Nephron (organoid): ENCODE measurements at regions not wholly inside any gene's neighbourhood (a gene's known extent, or its start where the extent isn't known, plus 50 kb on each side); places are given as distances from the start of the nearest gene placed in this dataset.

ENCODE experiments used
- H3K27ac Mint-ChIP-seq, 3 experiments: 2 replicates each; pipeline ENCODE4 v1.8.0; 2020; ENCODE audit warnings: mixed read lengths in 3 of 3, mild to moderate bottlenecking in 2 of 3, moderate library complexity in 1 of 3
- H3K27me3 Mint-ChIP-seq: 2 replicates; pipeline ENCODE4 v1.8.0; 2021; ENCODE audit warnings: low read depth, mild to moderate bottlenecking, moderate library complexity, mixed read lengths
- H3K36me3 Mint-ChIP-seq: 2 replicates; pipeline ENCODE4 v1.8.0; 2020; ENCODE audit warnings: low read depth, mixed read lengths
- H3K4me1 Mint-ChIP-seq: 2 replicates; pipeline ENCODE4 v1.8.0; 2020; ENCODE audit warnings: mixed read lengths
- H3K4me3 Mint-ChIP-seq, 3 experiments: 2 replicates each; pipeline ENCODE4 v1.8.0; 2020; ENCODE audit warnings: mild to moderate bottlenecking in 3 of 3, mixed read lengths in 3 of 3, moderate library complexity in 2 of 3
- H3K9me3 Mint-ChIP-seq: 2 replicates; pipeline ENCODE4 v1.8.0; 2020; ENCODE audit warnings: mixed read lengths
- CTCF ChIP-seq, 3 experiments: fragments of 200-600 bp; sonication (generic); IDR thresholded peaks; one replicate each; pipeline ENCODE4 v1.5.0; 2021; ENCODE audit warnings: antibody characterized with exemption in 3 of 3; ENCODE audit not compliant: unreplicated experiment in 3 of 3

DNA sequence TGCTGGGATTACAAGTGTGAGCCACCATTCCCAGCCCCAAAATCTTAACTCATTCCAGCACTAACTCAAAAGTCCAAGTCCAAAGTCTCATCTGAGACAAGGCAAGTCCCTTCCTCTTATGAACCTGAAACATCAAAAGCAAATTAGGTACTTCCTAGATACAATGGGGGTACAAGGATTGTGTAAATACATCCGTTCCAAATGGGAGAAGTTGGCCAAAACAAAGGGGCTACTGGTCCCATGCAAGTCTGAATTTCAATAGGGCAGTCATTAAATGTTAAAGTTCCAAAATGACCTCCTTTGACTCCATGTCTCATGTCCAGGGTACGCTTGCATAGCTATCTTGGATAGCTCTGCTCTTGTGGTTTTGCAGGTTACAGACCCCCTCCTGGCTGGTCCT lies 94.7 kb upstream of the PPM1H start:
- Mint-ChIP-seq H3K4me3 (no peak overlapping the region), H3K27ac (no peak overlapping the region)

GRCh38 chr12:63028951-63029350 lies 94.0 kb upstream of the PPM1H start:
- Mint-ChIP-seq H3K36me3 (no peaks in the 10 kb centered on the region), H3K27me3 (no peaks in the 10 kb centered on the region), H3K4me3 (no peak overlapping the region), H3K9me3 (peaks cover 4% of the 10 kb centered on the region), H3K4me1 (peaks cover 6% of the 10 kb centered on the region), H3K27ac (no peak overlapping the region)
- no peak for TF ChIP-seq CTCF (IDR thresholded peaks at IDR 0.05; ENCODE audit: unreplicated experiment in 3 of 3)

More for the DNA sequence above, 94.7 kb upstream of the PPM1H start:
- peaks cover 6% of the 10 kb centered on the region for H3K4me1 Mint-ChIP-seq
- no peaks in the 10 kb centered on the region for H3K36me3 Mint-ChIP-seq
- peaks cover 4% of the 10 kb centered on the region for H3K9me3 Mint-ChIP-seq
- H3K27me3 Mint-ChIP-seq: no peaks in the 10 kb centered on the region
- no peak for TF ChIP-seq CTCF (IDR thresholded peaks at IDR 0.05; ENCODE audit: unreplicated experiment in 3 of 3)

GRCh38 chr12:63025116-63025515 lies 90.2 kb upstream of the PPM1H start:
- Mint-ChIP-seq H3K4me1 (peaks cover 6% of the 10 kb centered on the region), H3K36me3 (no peaks in the 10 kb centered on the region), H3K27me3 (no peaks in the 10 kb centered on the region), H3K4me3 (no peak overlapping the region), H3K9me3 (peaks cover 4% of the 10 kb centered on the region), H3K27ac (no peak overlapping the region)
- TF ChIP-seq CTCF (IDR thresholded peaks at IDR 0.05; ENCODE audit: unreplicated experiment in 3 of 3): no peak

GRCh38 chr12:63023926-63024325 lies 89.0 kb upstream of the PPM1H start:
- H3K36me3 Mint-ChIP-seq: no peaks in the 10 kb centered on the region
- peaks cover 6% of the 10 kb centered on the region for H3K4me1 Mint-ChIP-seq

DNA sequence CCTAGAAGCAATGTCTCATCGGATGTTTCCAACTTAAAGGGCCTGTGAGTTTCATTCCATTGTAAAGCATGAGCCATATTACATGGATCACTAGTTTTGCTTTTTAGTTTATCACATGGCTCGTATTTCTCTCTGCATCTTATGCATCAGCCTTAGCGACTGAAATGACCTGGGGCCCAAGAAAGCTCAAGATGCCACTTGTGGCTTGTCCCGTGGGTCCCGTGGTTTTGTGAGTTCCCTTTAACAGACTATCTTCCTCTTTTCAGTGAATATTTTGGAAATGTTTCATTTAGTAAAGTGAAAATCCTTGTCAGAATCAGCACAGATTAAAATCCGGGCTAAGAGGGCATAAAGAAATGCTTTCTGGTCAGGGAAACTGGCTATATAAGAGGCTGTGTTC lies 86.2 kb upstream of the PPM1H start:
- Mint-ChIP-seq H3K4me3 (no peak overlapping the region), H3K9me3 (no peaks in the 10 kb centered on the region), H3K36me3 (no peaks in the 10 kb centered on the region), H3K27me3 (no peaks in the 10 kb centered on the region), H3K4me1 (no peaks in the 10 kb centered on the region), H3K27ac (peak overlapping the region in 1 of 3 experiments; percentile 40)
- TF ChIP-seq CTCF (IDR thresholded peaks at IDR 0.05; ENCODE audit: unreplicated experiment in 3 of 3): no peak

More at GRCh38 chr12:63023926-63024325, 89.0 kb upstream of the PPM1H start:
- Mint-ChIP-seq H3K4me3 (no peak overlapping the region), H3K27me3 (no peaks in the 10 kb centered on the region), H3K9me3 (peaks cover 1% of the 10 kb centered on the region), H3K27ac (no peak overlapping the region)
- TF ChIP-seq CTCF (IDR thresholded peaks at IDR 0.05; ENCODE audit: unreplicated experiment in 3 of 3): no peak

- Mint-ChIP-seq H3K36me3 (no peaks in the 10 kb centered on the region), H3K9me3 (no peaks in the 10 kb centered on the region), H3K4me1 (no peaks in the 10 kb centered on the region), H3K4me3 (no peak overlapping the region), H3K27me3 (no peaks in the 10 kb centered on the region), H3K27ac (no peak overlapping the region)
- no peak for TF ChIP-seq CTCF (IDR thresholded peaks at IDR 0.05; ENCODE audit: unreplicated experiment in 3 of 3)
Measured at GRCh38 chr12:63020269-63020668, 85.3 kb upstream of the PPM1H start.
